ENCODE measurements at regions not wholly inside any gene's neighbourhood (a gene's known extent, or its start where the extent isn't known, plus 50 kb on each side); places are given as distances from the start of the nearest gene placed in this dataset.

GRCh38 chr18:22544626-22545025 is 126.9 kb upstream of the CTAGE1 start:
- DNase-seq (ENCODE audit: low spot score), result no peak

- no peak for DNase-seq (ENCODE audit: low spot score)
Observed at GRCh38 chr18:22545066-22545760, 127.5 kb upstream of the CTAGE1 start.

- no peak for DNase-seq (ENCODE audit: low spot score)
Observed at GRCh38 chr18:22546905-22547570, 129.3 kb upstream of the CTAGE1 start.

GRCh38 chr18:22547807-22548561 is 130.3 kb upstream of the CTAGE1 start:
- DNase-seq (ENCODE audit: low spot score), result no peak

GRCh38 chr18:22549260-22549937 is 131.7 kb upstream of the CTAGE1 start:
- DNase-seq (ENCODE audit: low spot score), result no peak

GRCh38 chr18:22550366-22550765 is 132.7 kb upstream of the CTAGE1 start:
- DNase-seq (ENCODE audit: low spot score), result no peak

GRCh38 chr18:22550861-22551260 is 133.1 kb upstream of the CTAGE1 start:
- DNase-seq (ENCODE audit: low spot score), result no peak

GRCh38 chr18:22551536-22552151 is 133.9 kb upstream of the CTAGE1 start:
- no peak for DNase-seq (ENCODE audit: low spot score)

GRCh38 chr18:22552254-22552653 is 134.5 kb upstream of the CTAGE1 start:
- DNase-seq (ENCODE audit: low spot score), result no peak

GRCh38 chr18:22552899-22553460 is 135.3 kb upstream of the CTAGE1 start:
- DNase-seq (ENCODE audit: low spot score), result no peak

- no peak for DNase-seq (ENCODE audit: low spot score)
Observed at GRCh38 chr18:22556222-22557167, 138.8 kb upstream of the CTAGE1 start.

- no peak for DNase-seq (ENCODE audit: low spot score)
Observed at GRCh38 chr18:22557168-22557941, 139.6 kb upstream of the CTAGE1 start.

GRCh38 chr18:22558945-22559385 is 141.2 kb upstream of the CTAGE1 start:
- peak; percentile 75 for DNase-seq (ENCODE audit: low spot score)

GRCh38 chr18:22559414-22560274 is 141.9 kb upstream of the CTAGE1 start:
- peak; percentile 59 for DNase-seq (ENCODE audit: low spot score)

GRCh38 chr18:22560275-22560610 is 142.5 kb upstream of the CTAGE1 start:
- DNase-seq (ENCODE audit: low spot score), result no peak

- DNase-seq (ENCODE audit: low spot score), result no peak
Observed at GRCh38 chr18:22560797-22561196, 143.1 kb upstream of the CTAGE1 start.

- DNase-seq (ENCODE audit: low spot score), result peak; percentile 69
Observed at GRCh38 chr18:22563164-22563583, 145.5 kb upstream of the CTAGE1 start.

- DNase-seq (ENCODE audit: low spot score), result no peak
Observed at GRCh38 chr18:22564036-22564435, 146.3 kb upstream of the CTAGE1 start.

Data from HuH-7.5 (cell line).